ENCODE measurements at regions not wholly inside any gene's neighbourhood (a gene's known extent, or its start where the extent isn't known, plus 50 kb on each side); places are given as distances from the start of the nearest gene placed in this dataset.

- Histone ChIP-seq H3K4me3 (no peak overlapping the region), H3K9me3 (no peaks in the 10 kb centered on the region), H3K4me1 (no peaks in the 10 kb centered on the region), H3K27ac (no peak overlapping the region), H3K36me3 (no peaks in the 10 kb centered on the region), H3K27me3 (no peaks in the 10 kb centered on the region)
- no peak for DNase-seq (ENCODE audit: extremely low spot score in 2 of 2)
- intact Hi-C loops (cut with DNase I): no loop called here
- TF ChIP-seq CTCF (IDR thresholded peaks at IDR 0.05) (no peak), POLR2A (IDR thresholded peaks at IDR 0.05) (no peak), POLR2AphosphoS5 (IDR thresholded peaks at IDR 0.05; ENCODE audit: insufficient read depth in 1 of 2, low read depth in 1 of 2) (no peak)
These were observed 1458.9 kb downstream of the AMY1C start for GRCh38 chr1:105208581-105208980.

GRCh38 chr1:105210747-105211146, 1461.0 kb downstream of the AMY1C start:
- intact Hi-C loops (cut with DNase I): no loop called here
- TF ChIP-seq POLR2AphosphoS5 (IDR thresholded peaks at IDR 0.05; ENCODE audit: insufficient read depth in 1 of 2, low read depth in 1 of 2) (no peak), CTCF (IDR thresholded peaks at IDR 0.05) (no peak), POLR2A (IDR thresholded peaks at IDR 0.05) (no peak)
- H3K9me3 ChIP-seq: no peaks in the 10 kb centered on the region
- no peaks in the 10 kb centered on the region for H3K36me3 ChIP-seq
- no peak overlapping the region for H3K4me3 ChIP-seq
- DNase-seq (ENCODE audit: extremely low spot score in 2 of 2): no peak
- H3K27me3 ChIP-seq: no peaks in the 10 kb centered on the region
- no peak overlapping the region for H3K27ac ChIP-seq
- no peaks in the 10 kb centered on the region for H3K4me1 ChIP-seq

- H3K27ac ChIP-seq: no peak overlapping the region
- intact Hi-C loops (cut with DNase I): no loop called here
These were observed 1481.7 kb downstream of the AMY1C start for GRCh38 chr1:105231378-105231777.

GRCh38 chr1:105243411-105243810, 1493.7 kb downstream of the AMY1C start:
- no peaks in the 10 kb centered on the region for H3K36me3 ChIP-seq
- TF ChIP-seq CTCF (IDR thresholded peaks at IDR 0.05): no peak
- TF ChIP-seq POLR2A (IDR thresholded peaks at IDR 0.05): no peak
- no peak for TF ChIP-seq POLR2AphosphoS5 (IDR thresholded peaks at IDR 0.05; ENCODE audit: insufficient read depth in 1 of 2, low read depth in 1 of 2)
- no peak overlapping the region for H3K4me3 ChIP-seq
- H3K4me1 ChIP-seq: no peaks in the 10 kb centered on the region
- H3K9me3 ChIP-seq: no peaks in the 10 kb centered on the region
- DNase-seq (ENCODE audit: extremely low spot score in 2 of 2): no peak
- intact Hi-C loops (cut with DNase I): no loop called here
- H3K27ac ChIP-seq: no peak overlapping the region
- no peaks in the 10 kb centered on the region for H3K27me3 ChIP-seq

More at GRCh38 chr1:105231378-105231777, 1481.7 kb downstream of the AMY1C start:
- DNase-seq (ENCODE audit: extremely low spot score in 2 of 2): no peak
- Histone ChIP-seq H3K27me3 (no peaks in the 10 kb centered on the region), H3K4me3 (no peak overlapping the region), H3K36me3 (no peaks in the 10 kb centered on the region), H3K4me1 (no peaks in the 10 kb centered on the region), H3K9me3 (no peaks in the 10 kb centered on the region)
- TF ChIP-seq POLR2A (IDR thresholded peaks at IDR 0.05): no peak
- no peak for TF ChIP-seq CTCF (IDR thresholded peaks at IDR 0.05)
- TF ChIP-seq POLR2AphosphoS5 (IDR thresholded peaks at IDR 0.05; ENCODE audit: insufficient read depth in 1 of 2, low read depth in 1 of 2): no peak

GRCh38 chr1:105243969-105244368, 1494.3 kb downstream of the AMY1C start:
- no peak overlapping the region for H3K4me3 ChIP-seq
- intact Hi-C loops (cut with DNase I): no loop called here
- no peak overlapping the region for H3K27ac ChIP-seq
- H3K36me3 ChIP-seq: no peaks in the 10 kb centered on the region
- H3K27me3 ChIP-seq: no peaks in the 10 kb centered on the region
- no peaks in the 10 kb centered on the region for H3K9me3 ChIP-seq
- H3K4me1 ChIP-seq: no peaks in the 10 kb centered on the region
- TF ChIP-seq POLR2A (IDR thresholded peaks at IDR 0.05) (no peak), CTCF (IDR thresholded peaks at IDR 0.05) (no peak), POLR2AphosphoS5 (IDR thresholded peaks at IDR 0.05; ENCODE audit: insufficient read depth in 1 of 2, low read depth in 1 of 2) (no peak)
- DNase-seq (ENCODE audit: extremely low spot score in 2 of 2): no peak
